HPDE6-E6E7 (cell line): ENCODE measurements at regions not wholly inside any gene's neighbourhood (a gene's known extent, or its start where the extent isn't known, plus 50 kb on each side); places are given as distances from the start of the nearest gene placed in this dataset.
A peak's percentile ranks its signal among the peaks of the same experiment; 100 is the strongest.

Experiments
- DNase-seq: peaks from one replicate; pipeline ENCODE4 v3.0.0; 2011; ENCODE audit warnings: missing footprints; ENCODE audit errors: extremely low spot score

DNA sequence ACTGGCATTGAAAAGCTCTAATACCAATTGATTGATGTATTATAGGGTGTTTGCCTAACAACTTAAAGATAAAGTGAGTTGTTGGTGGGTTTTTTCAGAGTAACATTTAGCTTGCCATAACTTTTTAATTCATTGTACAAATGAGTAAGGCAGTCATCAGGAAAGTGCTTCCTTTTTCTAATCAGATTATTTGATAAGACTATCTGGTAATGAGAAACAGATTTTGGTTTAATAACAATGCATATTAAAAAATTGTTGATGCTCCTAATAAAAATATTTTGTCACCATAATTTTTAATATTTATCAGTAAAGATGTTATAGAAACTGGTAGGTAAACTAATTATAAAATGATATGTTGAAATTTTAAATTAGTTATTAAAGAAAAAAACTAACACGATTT, 51.3 kb downstream of the BLTP1 start:
- DNase-seq: no peak

DNA sequence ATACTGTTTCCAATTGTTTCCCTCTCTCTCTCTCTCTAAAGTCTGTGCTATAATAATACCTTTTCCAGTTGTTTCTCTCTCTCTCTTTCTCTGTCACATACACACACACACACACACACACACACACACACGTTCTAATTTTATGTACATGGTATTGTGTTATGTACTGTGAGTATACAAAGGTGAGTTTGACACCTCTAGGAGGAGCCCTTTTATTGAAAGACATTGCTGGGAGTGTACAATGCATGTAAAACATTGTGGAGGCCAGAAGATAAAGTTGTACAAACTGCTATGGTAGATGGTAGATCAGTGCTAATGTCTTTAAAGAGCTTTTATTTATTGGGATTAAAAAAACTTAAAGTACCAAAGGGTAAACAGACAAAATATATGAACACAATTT, 53.6 kb downstream of the BLTP1 start:
- no peak for DNase-seq

DNA sequence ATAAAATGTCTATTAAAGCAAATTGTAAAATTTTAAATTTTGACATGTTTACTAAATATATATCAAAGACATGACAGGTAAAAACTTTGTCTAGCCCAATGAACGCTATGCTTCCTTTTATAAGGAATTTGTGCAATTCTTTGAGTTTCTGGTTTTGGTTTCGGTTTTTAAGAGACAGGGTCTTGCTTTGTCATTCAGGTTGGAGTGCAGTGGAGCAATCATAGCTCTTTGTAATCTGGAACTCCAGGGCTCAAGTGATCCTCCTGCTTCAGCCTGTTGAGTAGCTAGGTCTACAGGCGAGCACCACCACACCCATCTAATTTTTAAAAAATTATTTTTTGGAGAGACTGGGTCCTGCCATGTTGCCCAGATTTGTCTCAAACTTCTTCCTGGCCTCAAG, 60.7 kb downstream of the BLTP1 start:
- no peak for DNase-seq

DNA sequence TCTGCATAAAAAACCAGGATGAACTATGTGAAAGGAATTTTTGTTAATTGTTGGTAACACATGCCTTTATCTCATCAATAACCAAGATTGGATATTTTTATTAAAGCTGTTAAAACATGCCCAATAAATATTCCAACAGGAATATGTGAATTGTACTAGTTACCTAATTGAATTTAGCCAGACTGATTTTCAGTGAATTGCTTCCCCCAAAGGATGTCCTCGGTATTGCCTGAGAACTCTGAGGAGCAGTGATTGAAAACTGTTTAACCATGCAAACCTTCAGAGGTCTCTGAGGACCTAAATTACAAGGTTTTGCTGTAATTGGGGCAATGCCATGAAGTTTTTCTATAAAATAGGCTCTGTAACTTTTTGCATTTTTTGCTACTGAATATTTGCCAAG, 66.6 kb downstream of the BLTP1 start:
- DNase-seq: no peak

DNA sequence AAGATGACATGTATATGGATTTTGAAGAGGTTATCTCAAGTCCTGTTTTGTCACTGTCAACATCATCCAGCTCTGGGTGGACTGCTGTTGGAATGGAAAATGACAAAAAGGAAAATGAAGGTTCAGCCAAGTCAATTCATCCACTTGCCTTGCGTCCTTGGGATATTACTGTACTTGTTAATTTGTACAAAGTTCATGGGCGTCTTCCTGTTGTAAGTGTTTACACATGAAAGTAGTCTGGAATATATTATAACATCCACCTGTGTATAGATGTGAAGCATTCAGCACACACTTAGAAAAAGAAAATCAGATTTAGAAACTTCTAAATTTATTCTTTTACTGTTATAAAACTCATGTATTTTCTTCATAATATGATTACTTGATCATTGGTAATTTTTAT, 67.2 kb downstream of the BLTP1 start:
- DNase-seq: no peak

DNA sequence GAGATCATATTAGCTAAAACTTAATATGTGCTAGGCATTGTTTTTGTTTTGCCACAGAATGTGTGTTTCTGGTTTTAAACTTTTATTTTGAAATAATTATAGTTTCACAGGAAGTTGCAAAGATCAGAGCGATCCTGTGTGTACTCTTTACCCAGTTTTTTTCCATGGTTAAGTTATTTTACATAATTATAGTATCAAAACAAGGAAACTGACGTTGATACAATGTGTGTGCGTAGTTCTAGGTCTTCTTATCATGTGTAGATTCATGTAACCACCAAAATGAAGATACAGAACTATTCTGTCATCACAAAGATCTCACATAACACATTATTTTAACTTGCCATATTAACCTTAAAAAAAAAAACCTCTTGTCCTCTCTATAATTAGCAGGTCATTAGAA, 69.2 kb downstream of the BLTP1 start:
- DNase-seq: no peak

DNA sequence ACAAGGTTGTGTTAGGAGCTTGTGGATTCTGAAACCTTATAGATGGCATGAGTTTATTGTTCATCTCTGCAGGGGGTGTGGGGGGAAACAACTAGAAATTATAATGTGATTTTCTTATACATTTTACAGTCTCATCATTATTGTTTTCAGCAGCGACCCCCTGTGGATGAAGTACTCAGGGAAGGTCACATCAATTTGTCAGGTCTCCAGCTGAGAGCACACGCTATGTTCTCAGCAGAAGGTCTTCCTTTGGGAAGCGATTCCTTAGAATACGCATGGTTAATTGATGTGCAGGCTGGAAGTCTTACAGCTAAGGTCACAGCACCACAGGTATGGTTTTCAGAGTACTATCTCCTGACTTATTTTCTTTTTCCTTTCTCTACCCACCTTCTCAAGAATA, 72.2 kb downstream of the BLTP1 start:
- DNase-seq: no peak

DNA sequence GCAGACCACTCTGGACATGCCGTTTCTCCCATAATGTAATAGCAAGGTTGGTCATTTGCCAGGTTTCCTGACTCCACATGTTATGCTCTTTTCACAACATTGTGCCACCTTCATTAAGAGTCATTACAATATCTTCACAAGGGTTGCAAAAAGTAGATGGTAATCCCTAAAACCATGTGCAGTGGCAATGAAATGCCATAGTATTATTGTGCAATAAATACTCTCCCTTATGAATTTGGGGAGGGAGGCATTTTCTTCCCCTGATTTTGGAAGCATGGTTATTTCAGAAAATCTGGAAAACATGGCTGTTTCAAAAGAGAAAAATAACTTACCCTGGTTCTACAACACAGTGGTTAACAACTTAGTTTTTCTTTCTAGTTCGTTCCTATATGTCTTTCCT, 75.1 kb downstream of the BLTP1 start:
- no peak for DNase-seq

DNA sequence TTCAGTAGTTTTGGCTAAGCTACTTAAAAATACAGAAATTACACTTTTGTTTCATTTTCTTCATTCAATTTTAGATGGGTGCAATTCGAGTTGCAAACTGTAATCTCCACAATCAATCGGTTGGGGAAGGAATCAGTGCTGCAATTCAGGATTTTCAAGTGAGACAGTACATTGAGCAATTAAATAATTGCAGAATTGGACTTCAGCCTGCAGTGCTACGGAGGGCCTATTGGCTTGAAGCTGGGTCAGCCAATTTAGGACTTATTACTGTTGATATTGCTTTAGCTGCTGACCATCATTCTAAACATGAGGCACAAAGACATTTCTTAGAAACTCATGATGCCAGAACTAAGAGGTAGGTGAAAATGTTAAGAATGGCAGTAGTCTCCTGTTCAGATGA, 77.7 kb downstream of the BLTP1 start:
- DNase-seq: no peak

DNA sequence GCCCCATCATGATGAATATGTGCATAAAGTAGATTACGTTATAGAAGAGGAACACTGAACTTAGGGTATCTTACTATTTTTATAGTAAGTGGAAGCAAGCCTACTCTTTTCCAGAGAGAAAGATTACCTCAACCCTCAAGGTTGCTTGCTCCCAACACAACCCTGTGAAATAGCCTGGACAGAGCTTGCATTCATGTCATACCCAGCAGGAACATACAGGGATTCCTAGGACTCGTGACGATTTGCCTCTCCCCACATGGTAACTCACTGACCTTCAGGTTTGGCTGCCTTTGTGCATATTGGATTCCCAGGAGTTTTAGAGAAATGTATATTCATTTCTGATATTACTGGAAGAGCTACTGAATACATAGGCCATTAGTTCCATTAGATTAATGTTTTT, 80.5 kb downstream of the BLTP1 start:
- no peak for DNase-seq

DNA sequence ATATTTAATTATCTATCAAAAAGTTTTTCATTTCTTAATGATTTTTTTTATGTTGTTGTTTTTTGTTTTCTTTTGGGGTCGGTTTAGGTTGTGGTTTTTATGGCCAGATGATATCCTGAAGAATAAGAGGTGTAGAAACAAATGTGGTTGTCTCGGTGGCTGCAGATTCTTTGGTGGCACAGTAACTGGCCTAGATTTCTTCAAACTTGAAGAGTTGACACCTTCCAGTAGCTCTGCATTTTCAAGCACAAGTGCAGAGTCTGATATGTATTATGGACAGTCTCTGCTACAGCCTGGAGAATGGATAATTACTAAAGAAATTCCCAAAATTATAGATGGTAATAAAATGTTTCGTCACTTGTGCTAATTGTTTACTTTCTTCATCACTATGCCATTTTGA, 82.6 kb downstream of the BLTP1 start:
- no peak for DNase-seq

DNA sequence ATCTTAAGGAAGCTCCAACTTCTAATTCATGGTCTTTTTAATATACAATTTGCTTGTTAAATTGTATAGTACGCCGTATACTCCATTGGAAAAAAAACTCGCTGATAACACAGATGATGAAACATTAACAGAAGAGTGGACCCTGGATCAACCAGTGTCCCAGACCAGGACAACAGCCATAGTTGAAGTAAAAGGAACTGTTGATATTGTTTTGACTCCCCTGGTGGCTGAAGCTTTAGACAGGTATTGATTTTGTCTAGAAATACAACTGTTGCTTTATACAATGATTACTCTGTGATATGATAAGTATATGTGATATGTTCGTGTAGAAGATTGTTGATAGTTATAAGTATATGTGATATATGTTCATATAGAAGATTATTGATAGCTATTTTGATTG, 91.7 kb downstream of the BLTP1 start:
- no peak for DNase-seq

DNA sequence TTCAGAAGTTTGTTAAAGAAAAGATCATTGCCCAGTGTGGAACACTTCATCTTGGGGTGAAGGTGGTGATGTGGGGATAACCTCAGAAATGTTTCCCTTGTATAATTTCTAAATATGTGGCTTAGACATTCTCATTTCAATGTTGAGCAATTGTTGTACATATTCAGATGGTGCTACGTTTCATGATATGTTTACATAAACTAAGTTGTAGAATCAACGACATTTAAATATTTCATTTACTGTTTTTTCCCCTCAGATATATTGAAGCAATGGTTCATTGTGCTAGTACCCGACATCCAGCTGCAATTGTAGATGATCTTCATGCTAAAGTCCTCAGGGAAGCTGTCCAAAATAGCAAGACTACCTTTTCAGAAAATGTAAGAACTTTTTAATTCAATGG, 92.6 kb downstream of the BLTP1 start:
- DNase-seq: no peak

DNA sequence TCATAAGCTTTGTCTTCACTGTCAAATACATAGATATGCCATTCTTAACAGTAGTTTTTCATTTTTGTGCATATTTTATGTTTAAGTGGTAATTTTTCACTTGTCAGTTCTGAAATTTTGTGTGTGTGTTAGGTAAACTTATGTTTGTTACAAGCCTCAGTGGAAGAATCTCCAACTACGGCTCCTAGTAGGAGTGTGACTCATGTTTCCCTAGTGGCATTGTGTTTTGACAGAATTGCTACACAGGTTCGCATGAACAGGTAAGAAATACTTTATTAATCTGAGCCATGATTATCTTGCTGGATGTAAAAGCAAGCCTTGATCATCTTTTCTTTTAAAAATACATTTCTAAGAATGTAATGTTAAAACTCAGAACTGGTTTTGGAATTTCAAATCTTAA, 94.4 kb downstream of the BLTP1 start:
- DNase-seq: no peak

DNA sequence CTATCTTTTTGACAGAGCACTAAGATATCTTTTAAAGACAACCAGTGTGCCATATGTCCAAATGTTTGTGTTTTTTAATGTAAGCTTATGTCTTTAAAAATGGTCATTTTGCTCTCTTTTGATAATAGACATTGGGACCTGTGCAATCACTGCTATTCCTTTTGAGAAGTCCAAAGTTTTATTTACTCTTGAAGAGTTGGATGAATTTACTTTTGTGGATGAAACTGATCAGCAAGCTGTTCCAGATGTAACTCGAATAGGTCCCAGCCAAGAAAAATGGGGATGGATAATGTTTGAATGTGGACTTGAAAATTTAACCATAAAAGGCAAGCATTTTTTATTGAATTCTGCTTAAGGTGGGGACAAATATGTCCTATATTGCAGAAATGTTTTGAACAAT, 97.2 kb downstream of the BLTP1 start:
- no peak for DNase-seq

DNA sequence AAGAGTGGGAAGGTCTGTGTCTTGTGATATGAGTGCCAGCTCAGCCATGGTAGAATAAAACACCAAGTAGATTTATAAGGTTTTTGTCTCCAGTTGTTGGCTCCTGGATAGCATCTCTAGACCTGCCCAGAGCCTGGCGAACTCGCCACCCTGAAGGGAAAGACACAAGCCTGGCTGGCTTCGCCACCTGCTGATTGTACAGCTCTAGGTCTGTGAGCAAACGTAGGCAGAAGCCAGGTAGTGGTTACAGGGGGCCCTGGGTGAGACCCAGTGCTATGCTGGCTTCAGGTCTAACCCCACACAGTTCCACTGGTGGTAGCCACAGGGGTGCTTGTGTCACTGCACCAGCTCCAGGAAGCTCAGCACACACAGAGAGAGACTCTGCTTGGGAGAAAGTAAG, 100.5 kb downstream of the BLTP1 start:
- DNase-seq: no peak

DNA sequence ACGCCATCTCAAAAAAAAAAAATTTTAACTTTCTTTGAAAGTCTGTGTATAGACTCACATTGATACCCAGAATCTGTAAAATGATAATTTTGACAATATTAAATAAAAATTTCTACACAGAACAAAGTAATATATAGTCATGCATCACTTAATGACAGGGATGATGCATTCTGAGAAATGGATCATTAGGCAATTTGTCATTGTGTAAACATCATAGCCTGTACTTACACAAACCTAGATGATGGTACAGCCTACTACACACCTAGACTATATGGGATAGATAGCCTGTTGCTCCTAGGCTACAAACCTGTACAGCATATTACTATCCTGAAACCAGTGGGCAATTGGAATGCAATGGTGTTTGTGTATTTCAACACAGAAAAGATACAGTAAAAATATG, 107.7 kb downstream of the BLTP1 start:
- no peak for DNase-seq

DNA sequence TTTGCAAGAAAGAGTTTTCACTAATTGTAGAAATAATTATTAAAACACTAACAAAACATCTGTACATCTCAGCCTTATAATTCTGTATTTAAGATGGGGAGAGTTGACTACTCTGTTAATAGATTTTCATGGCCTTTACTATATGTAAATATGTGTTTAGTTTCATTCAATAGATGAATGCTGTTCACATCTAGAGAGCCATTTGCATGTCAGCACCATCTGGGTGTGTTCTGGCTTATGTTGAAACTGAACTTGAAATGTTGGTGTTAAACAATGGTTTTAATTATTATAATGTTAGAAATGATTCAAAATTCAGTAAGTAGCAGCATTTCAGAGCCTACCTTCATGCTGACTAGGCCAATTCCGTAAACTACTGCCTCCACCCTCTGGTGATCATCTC, 102.5 kb upstream of the ADAD1 start:
- no peak for DNase-seq

DNA sequence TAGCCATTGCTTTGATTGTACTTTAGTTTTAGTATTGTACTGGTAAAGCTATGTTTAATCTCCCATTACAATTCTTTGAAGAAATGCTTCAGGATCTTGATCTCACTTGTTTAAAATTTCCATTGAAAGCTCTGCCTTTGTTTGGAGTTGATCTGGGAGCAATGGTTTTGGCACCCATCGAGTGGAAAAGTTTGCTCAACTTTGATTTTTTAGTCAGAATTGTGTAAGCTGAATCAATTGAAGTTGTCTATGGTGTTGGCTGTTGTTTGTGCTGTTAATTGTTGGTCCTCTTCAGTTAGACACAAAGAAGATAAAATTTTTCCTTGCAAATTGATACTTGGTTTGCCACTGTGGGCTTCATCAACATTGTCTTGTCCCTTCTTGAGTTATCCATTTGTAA, 99.8 kb upstream of the ADAD1 start:
- DNase-seq: no peak

DNA sequence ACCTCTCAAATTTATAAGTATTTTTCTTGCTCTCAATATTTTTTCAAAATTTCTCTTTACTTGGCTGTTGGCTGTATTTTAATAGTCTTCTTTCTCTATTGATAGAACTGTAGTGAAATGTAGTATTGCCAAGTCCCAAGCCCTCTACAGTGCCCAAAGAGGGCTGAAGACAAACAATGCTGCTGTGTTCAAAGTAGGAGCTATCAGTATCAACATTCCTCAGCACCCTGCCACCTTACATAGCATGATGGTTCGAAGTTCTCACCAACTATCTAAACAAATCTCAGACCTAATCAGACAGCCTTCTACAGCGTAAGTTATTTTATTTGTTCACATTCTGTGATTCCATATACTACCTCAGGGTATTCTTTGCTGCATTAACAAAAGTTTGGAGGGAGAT, 99.1 kb upstream of the ADAD1 start:
- no peak for DNase-seq

DNA sequence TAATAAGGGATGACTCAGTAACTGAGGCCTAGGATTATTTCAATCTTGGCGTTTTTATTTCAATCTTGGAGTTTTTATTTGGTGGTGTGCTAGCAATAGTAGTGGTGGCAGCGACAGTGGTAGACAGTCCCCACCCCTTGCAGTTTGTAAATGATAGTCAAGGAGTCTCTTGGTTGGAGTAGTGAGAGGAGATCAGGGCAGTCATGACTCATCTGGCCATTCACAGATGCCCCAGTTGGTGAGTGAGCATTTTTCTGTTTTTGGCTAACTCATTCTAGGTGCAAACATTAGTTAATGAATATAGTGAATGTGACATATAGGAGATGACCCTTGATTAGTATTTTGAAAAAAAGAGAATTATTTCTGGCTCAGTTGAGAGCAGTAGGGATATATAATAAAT, 93.5 kb upstream of the ADAD1 start:
- DNase-seq: peak; percentile 1

DNA sequence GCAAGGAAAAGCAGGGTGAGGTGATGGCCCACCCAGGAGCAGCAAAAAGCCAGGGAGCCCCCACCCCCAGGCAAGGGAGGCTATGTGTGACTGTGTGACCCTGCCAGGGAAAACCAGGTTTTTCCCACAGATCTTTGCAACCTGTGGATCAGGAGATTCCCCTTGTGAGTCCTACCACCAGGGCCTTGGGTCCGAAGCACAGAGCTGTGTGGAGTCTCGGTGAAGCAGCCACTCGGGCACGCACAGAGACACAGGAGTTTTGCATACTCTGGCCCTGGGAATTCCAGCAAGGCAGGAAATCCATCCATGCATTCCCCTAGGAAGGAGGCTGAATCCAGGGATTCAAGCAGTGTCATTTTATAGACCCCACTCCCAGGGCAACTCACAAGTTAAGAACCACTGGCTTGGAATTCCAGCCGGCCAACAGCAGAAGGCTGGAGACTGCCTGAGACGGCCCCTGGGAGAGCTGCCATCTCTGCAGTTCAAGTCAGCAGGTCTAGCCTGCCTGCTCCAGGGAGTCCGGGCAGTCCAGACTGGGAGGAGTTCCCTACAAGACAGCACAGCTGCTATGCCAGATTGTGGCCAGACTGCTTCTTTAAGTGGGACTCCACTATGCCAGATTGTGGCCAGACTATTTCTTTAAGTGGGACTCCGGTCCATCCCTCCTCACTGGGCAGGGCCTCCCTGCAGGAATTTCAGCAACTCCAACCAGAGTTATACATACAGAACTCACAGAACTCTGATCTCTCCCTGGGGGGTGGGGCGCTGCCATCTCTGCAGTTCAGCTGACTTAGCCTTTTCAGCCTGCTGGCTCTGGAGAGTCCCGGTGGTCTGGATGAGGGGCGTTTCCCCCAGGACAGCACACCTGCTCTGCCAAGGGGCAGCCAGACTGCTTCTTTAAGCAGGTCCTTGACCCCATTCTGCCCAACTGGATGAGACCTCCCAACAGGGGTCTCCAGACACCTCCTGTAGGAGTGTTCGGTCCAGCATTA, 85.1 kb upstream of the ADAD1 start:
- DNase-seq: no peak

DNA sequence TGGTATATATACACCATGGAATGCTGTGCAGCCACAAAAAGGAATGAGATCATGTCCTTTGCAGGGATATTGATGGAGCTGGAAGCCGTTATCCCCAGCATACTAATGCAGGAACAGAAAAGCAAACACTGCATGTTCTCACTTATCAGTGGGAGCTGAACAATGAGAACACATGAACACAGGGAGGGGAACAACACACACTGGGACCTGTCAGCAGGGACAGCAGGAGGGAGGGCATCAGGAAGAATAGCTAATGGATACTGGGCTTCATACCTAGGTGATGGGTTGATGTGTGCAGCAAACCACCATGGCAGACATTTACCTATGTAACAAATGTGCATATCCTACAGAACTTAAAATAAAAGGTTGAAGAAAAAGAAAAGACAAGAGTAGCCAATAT, 81.1 kb upstream of the ADAD1 start:
- DNase-seq: no peak

DNA sequence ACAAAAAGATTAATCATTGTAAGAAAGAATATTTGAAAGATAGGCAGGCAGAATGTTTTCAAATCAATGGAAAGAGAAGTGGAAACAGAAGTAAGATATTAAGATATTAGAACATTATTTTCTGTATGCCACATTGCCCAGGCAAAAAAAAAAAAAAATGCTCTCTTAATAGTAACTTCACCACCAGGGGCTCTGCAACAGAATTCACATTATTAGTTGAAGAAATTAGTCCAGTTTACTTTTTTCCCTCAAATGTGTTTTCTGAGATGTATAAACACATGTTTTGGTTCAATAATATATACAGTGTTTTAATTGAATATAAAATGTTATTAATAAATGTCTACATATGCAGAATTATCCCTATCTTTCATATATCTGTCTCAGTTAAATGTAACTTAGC, 78.0 kb upstream of the ADAD1 start:
- no peak for DNase-seq
